NCI-H226 (cell line): ENCODE measurements at regions not wholly inside any gene's neighbourhood (a gene's known extent, or its start where the extent isn't known, plus 50 kb on each side); places are given as distances from the start of the nearest gene placed in this dataset.

Experiments used
- DNase-seq: peaks from one replicate; pipeline ENCODE4 v3.0.0-alpha.2; 2015

DNA sequence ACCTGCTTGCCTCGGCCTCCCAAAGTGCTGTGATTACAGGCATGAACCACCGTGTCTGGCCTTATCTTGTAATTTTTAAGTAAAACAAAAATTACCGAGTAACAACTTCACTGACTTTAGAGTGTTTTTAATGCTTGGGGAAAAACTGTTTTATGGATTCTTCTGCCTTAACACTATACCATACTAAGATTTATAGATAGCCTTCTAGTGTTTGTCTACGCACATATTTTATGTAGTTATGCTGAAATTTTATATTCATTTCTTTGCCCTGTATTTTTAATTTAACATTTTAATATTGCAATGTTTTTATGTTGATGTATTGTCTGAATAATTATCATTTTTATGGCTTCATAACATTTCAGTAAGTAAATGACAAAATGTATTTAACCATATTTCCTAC, 96.4 kb upstream of the FTMT start:
- no peak for DNase-seq

- DNase-seq: no peak
Observed at GRCh38 chr5:121757753-121758152, 93.9 kb upstream of the FTMT start.

GRCh38 chr5:121758615-121759014, 93.1 kb upstream of the FTMT start:
- no peak for DNase-seq

GRCh38 chr5:121762426-121762825, 89.3 kb upstream of the FTMT start:
- no peak for DNase-seq

DNA sequence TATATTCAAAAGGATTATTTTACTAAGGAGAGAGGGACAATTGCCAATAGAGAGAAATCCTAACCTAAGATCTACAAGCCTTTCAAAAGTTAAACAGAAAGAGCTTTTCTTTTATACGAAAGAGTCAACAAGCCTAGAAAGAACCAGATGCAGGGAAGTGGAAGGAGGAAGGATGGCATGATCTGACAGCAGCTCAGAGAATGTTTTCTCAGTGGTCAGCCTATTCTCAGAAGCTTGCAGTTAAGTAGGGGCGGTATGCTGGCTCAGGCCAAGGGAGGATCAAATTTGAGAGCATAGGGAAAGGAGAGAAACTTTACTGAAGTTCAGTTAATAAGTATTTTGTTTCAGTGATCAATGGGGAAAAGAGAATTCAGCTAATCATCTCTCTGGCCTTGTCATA, 88.0 kb upstream of the FTMT start:
- DNase-seq: no peak

DNA sequence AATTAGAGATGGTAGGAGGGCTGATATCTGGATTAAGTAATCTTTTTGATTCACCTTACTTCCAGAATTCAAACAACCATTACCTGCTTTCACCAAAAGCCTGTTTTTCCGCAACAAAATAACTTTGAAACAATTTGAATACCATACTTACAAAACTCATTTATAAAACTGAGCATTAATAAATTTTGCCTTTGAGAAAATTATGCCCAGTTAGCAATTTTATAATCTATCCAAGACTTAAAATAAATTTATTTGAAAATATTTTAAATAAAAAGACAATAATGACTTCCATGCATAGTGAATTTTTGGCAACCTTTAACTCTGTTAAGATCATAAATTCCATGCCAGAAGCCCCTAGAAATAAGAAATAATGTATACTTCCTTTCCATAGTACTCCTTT, 71.3 kb upstream of the FTMT start:
- DNase-seq: no peak

GRCh38 chr5:121783700-121784099, 68.0 kb upstream of the FTMT start:
- DNase-seq: no peak

- no peak for DNase-seq
Observed at GRCh38 chr5:121793791-121794190, 57.9 kb upstream of the FTMT start.

GRCh38 chr5:121795511-121795910, 56.2 kb upstream of the FTMT start:
- DNase-seq: no peak

DNA sequence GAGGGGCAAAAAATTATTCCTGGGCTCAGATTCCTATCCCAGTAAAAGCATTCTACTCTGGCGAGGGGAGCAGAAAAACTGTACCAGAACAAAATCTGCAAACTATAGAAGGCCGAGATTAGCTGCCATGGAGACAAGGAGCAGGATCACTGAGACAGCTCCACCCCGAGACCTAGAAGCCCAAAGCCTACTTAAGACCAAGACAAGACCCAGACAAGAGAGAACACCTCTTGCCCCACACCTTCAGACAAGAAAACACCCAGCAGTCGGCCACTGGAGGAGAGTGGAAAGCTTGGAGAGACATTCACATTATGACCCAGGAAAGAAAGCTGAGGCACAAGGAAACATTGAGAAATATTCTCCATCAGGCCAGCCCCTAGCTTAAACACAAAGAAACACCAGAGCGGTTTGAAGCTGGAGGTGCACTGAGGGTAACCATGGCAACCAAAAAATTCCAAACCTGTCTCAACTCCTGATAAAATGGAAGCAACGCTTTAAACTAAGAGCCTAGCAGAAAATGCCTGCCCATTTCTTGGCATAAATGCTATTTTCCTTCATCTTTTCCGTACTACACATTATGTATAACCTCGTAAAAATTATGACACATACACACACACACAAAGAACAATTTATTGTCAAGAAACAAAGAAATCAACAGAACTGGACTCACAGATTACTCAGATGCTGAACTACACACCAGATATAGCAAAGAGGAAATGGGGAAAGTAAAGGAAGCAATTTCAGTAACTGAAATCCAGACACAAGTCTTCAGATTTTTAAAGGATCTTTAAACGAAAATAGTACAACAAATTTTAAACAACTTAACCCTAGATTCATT, 53.8 kb upstream of the FTMT start:
- no peak for DNase-seq
